ENCODE measurements at regions not wholly inside any gene's neighbourhood (a gene's known extent, or its start where the extent isn't known, plus 50 kb on each side); places are given as distances from the start of the nearest gene placed in this dataset.

GRCh38 chr2:198476007-198476406, 671.6 kb downstream of the PLCL1 start:
- DNase-seq (ENCODE audit: low read depth): no peak
- no peak overlapping the region for H3K4me3 ChIP-seq (ENCODE audit: low read depth, low read length)
- TF ChIP-seq CTCF (IDR thresholded peaks at IDR 0.05; ENCODE audit: insufficient read depth, low read depth, low read length): no peak

GRCh38 chr2:198471291-198471690, 666.9 kb downstream of the PLCL1 start:
- no peak for DNase-seq (ENCODE audit: low read depth)
- H3K4me3 ChIP-seq (ENCODE audit: low read depth, low read length): no peak overlapping the region
- TF ChIP-seq CTCF (IDR thresholded peaks at IDR 0.05; ENCODE audit: insufficient read depth, low read depth, low read length): no peak

GRCh38 chr2:198468136-198468535, 663.7 kb downstream of the PLCL1 start:
- DNase-seq (ENCODE audit: low read depth): no peak
- TF ChIP-seq CTCF (IDR thresholded peaks at IDR 0.05; ENCODE audit: insufficient read depth, low read depth, low read length): no peak
- no peak overlapping the region for H3K4me3 ChIP-seq (ENCODE audit: low read depth, low read length)

- TF ChIP-seq CTCF (IDR thresholded peaks at IDR 0.05; ENCODE audit: insufficient read depth, low read depth, low read length): no peak
- no peak for DNase-seq (ENCODE audit: low read depth)
- H3K4me3 ChIP-seq (ENCODE audit: low read depth, low read length): no peak overlapping the region
Measured at GRCh38 chr2:198465970-198466369, 661.6 kb downstream of the PLCL1 start.

GRCh38 chr2:198456418-198456817, 652.0 kb downstream of the PLCL1 start:
- no peak overlapping the region for H3K4me3 ChIP-seq (ENCODE audit: low read depth, low read length)
- DNase-seq (ENCODE audit: low read depth): no peak
- no peak for TF ChIP-seq CTCF (IDR thresholded peaks at IDR 0.05; ENCODE audit: insufficient read depth, low read depth, low read length)

GRCh38 chr2:198453866-198454265, 649.5 kb downstream of the PLCL1 start:
- no peak for TF ChIP-seq CTCF (IDR thresholded peaks at IDR 0.05; ENCODE audit: insufficient read depth, low read depth, low read length)
- no peak overlapping the region for H3K4me3 ChIP-seq (ENCODE audit: low read depth, low read length)
- DNase-seq (ENCODE audit: low read depth): no peak

GRCh38 chr2:198452327-198452726, 647.9 kb downstream of the PLCL1 start:
- no peak for TF ChIP-seq CTCF (IDR thresholded peaks at IDR 0.05; ENCODE audit: insufficient read depth, low read depth, low read length)
- no peak for DNase-seq (ENCODE audit: low read depth)
- H3K4me3 ChIP-seq (ENCODE audit: low read depth, low read length): no peak overlapping the region
